GM18498 (cell line): ENCODE measurements at regions not wholly inside any gene's neighbourhood (a gene's known extent, or its start where the extent isn't known, plus 50 kb on each side); places are given as distances from the start of the nearest gene placed in this dataset.

Source experiments
- ATAC-seq: cut with Tn5 transposase; IDR thresholded peaks from one replicate; pipeline ENCODE4 v1.9.1; 2021; ENCODE audit warnings: mild to moderate bottlenecking, moderate library complexity; ENCODE audit not compliant: unreplicated experiment

GRCh38 chr2:19725392-19725791 lies 176.4 kb downstream of the TTC32 start:
- no peak for ATAC-seq

GRCh38 chr2:19723021-19723420 lies 178.8 kb downstream of the TTC32 start:
- ATAC-seq: no peak

- ATAC-seq: no peak
Observed at GRCh38 chr2:19722531-19722971, 179.2 kb downstream of the TTC32 start.

- no peak for ATAC-seq
Observed at GRCh38 chr2:19720306-19720705, 181.5 kb downstream of the TTC32 start.

DNA sequence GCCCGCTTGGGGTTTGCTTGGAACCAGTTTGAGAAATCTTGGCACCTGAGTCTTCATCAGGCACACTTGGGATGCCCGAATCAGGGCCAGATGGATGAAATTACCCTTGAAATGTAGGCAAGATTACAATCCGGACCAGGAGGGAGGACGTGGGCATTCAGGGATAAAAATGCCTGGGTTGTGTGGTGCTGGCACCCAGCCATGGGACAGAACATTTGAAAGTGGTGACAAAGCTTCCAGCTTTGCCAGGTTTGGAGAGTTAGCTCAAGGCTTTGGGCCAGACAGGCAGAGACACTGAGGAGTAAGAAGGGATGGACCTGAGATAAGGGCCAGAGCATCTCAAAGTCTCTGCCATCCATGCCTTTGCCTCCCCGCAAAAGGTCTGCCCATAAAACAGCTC lies 182.2 kb downstream of the TTC32 start:
- no peak for ATAC-seq

GRCh38 chr2:19717446-19717845 lies 184.3 kb downstream of the TTC32 start:
- no peak for ATAC-seq

DNA sequence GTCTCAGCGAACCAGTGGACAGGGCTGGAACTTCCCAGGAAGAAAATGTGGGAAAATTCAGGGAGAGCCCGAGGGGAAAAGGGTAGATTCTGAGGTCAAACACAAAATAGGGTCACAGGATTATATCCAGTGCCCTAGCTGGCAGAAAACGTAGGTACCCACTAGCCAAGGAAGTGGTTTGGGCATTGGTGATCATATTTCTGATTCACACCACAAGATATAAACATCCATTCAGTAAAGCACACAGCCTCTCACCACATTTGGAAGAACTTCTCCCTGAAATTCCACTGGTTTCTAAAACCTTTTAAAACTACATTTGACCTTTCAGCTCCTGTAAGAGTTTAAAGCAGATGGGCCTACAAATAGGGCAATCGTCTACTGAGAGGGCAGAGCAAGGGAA lies 186.9 kb downstream of the TTC32 start:
- ATAC-seq: no peak

DNA sequence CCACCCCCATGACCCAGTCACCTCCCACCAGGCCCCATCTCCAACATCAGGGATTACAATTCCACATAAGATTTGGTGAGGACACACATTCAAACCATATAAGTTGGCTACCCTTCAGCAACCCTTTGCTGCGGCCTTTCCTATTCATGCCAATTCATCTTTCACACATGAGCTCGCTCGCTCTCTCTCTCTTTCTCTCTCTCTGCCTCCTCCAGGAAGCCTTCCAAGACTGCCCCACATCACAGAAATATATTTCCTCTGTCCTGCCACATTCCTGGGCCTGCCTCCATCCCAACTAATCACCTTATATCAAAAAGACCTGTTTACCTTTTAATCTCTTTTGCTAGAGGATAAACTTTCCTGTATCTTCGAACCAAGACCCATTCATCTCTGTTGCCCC lies 188.9 kb downstream of the TTC32 start:
- ATAC-seq: no peak

- ATAC-seq: no peak
Observed at GRCh38 chr2:19711470-19712372, 190.1 kb downstream of the TTC32 start.

- ATAC-seq: no peak
Observed at GRCh38 chr2:19710230-19710629, 191.6 kb downstream of the TTC32 start.

GRCh38 chr2:19709553-19709952 lies 192.2 kb downstream of the TTC32 start:
- no peak for ATAC-seq

GRCh38 chr2:19708776-19709175 lies 193.0 kb downstream of the TTC32 start:
- no peak for ATAC-seq

GRCh38 chr2:19706332-19706731 lies 195.5 kb downstream of the TTC32 start:
- ATAC-seq: no peak

DNA sequence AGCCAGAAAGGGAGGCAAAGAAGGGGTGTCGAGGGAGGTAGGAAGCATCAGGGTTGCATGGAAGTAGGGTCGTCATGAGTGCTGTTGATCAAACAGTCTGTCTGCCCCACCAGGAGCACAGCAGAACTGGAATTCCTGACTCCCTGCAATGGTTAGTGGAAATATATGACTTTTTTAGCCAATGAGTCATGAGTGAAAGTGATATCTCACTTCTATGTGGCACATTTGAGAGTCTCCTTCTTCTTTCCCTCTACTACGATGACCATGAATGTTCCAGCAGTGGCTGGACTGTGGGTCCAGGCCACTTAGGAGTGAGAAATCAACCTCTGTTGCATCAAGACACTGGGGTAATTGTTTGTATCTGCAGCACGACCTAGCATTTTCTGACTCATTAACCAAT lies 199.5 kb downstream of the TTC32 start:
- no peak for ATAC-seq

GRCh38 chr2:19700861-19701585 lies 200.8 kb downstream of the TTC32 start:
- no peak for ATAC-seq

- ATAC-seq: no peak
Observed at GRCh38 chr2:19697131-19697530, 204.7 kb downstream of the TTC32 start.

- ATAC-seq: no peak
Observed at GRCh38 chr2:19695706-19696105, 206.1 kb downstream of the TTC32 start.

GRCh38 chr2:19691892-19692291 lies 209.9 kb downstream of the TTC32 start:
- no peak for ATAC-seq

GRCh38 chr2:19690429-19690828 lies 211.4 kb downstream of the TTC32 start:
- ATAC-seq: no peak

- no peak for ATAC-seq
Observed at GRCh38 chr2:19689646-19690168, 212.1 kb downstream of the TTC32 start.

- ATAC-seq: no peak
Observed at GRCh38 chr2:19688059-19688458, 213.7 kb downstream of the TTC32 start.
